ENCODE measurements at regions not wholly inside any gene's neighbourhood (a gene's known extent, or its start where the extent isn't known, plus 50 kb on each side); places are given as distances from the start of the nearest gene placed in this dataset.

DNA sequence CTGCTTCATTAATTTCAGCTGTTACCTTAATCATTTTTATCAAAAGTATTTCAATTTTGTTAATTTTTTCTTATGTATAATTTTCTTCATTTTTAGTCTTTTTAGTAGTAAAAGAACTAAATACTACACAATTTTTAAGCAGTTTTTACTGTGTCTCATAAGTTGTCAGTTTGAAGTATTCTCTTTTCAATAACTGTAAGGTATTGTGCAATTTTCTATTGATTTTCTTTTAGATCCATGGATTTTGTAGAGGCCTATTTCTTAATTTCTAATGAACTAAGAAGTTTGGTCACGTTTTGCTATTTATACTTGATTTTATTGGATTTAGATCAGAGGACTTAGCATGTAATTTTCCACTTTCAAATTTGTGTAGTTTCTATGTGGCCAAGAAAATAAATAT, 207.7 kb upstream of the PRR16 start:
- intact Hi-C loops (cut with DNase I; ENCODE audit: low total_unique reads), result no loop called here
- DNase-seq, result no peak
- H3K4me3 ChIP-seq, result no peak overlapping the region
- H3K36me3 ChIP-seq, result no peaks in the 10 kb centered on the region
- H3K4me1 ChIP-seq, result no peaks in the 10 kb centered on the region
- peaks cover 0 to 2% of the 10 kb centered on the region in 2 donors for H3K27me3 ChIP-seq
- H3K9me3 ChIP-seq, result no peaks in the 10 kb centered on the region
- no peak for TF ChIP-seq POLR2A (IDR thresholded peaks at IDR 0.05)
- TF ChIP-seq, protein P1, sequence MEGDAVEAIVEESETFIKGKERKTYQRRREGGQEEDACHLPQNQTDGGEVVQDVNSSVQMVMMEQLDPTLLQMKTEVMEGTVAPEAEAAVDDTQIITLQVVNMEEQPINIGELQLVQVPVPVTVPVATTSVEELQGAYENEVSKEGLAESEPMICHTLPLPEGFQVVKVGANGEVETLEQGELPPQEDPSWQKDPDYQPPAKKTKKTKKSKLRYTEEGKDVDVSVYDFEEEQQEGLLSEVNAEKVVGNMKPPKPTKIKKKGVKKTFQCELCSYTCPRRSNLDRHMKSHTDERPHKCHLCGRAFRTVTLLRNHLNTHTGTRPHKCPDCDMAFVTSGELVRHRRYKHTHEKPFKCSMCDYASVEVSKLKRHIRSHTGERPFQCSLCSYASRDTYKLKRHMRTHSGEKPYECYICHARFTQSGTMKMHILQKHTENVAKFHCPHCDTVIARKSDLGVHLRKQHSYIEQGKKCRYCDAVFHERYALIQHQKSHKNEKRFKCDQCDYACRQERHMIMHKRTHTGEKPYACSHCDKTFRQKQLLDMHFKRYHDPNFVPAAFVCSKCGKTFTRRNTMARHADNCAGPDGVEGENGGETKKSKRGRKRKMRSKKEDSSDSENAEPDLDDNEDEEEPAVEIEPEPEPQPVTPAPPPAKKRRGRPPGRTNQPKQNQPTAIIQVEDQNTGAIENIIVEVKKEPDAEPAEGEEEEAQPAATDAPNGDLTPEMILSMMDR (IDR thresholded peaks at IDR 0.05), result no peak
- H3K27ac ChIP-seq, result no peak overlapping the region

- no peak overlapping the region for H3K27ac ChIP-seq
- no peaks in the 10 kb centered on the region for H3K4me1 ChIP-seq
- H3K9me3 ChIP-seq, result no peaks in the 10 kb centered on the region
- peaks cover 0 to 2% of the 10 kb centered on the region in 2 donors for H3K27me3 ChIP-seq
- DNase-seq, result no peak
- no peak overlapping the region for H3K4me3 ChIP-seq
- H3K36me3 ChIP-seq, result no peaks in the 10 kb centered on the region
- intact Hi-C loops (cut with DNase I; ENCODE audit: low total_unique reads), result no loop called here
- TF ChIP-seq POLR2A (IDR thresholded peaks at IDR 0.05), result no peak
- TF ChIP-seq, protein P1 (IDR thresholded peaks at IDR 0.05), result no peak
Measured at GRCh38 chr5:120257358-120257971, 206.6 kb upstream of the PRR16 start.

GRCh38 chr5:120258123-120258522, 206.0 kb upstream of the PRR16 start:
- H3K27ac ChIP-seq, result no peak overlapping the region
- intact Hi-C loops (cut with DNase I; ENCODE audit: low total_unique reads), result no loop called here
- H3K27me3 ChIP-seq, result peaks cover 0 to 2% of the 10 kb centered on the region in 2 donors
- DNase-seq, result no peak
- H3K9me3 ChIP-seq, result no peaks in the 10 kb centered on the region
- H3K36me3 ChIP-seq, result no peaks in the 10 kb centered on the region
- H3K4me1 ChIP-seq, result no peaks in the 10 kb centered on the region
- no peak for TF ChIP-seq POLR2A (IDR thresholded peaks at IDR 0.05)
- TF ChIP-seq, protein P1 (IDR thresholded peaks at IDR 0.05), result no peak
- H3K4me3 ChIP-seq, result no peak overlapping the region

GRCh38 chr5:120260651-120261050, 203.4 kb upstream of the PRR16 start:
- Histone ChIP-seq H3K27ac (no peak overlapping the region), H3K27me3 (no peaks in the 10 kb centered on the region), H3K36me3 (peaks cover 0 to 2% of the 10 kb centered on the region in 2 donors), H3K4me1 (no peaks in the 10 kb centered on the region), H3K4me3 (no peak overlapping the region), H3K9me3 (no peaks in the 10 kb centered on the region)
- intact Hi-C loops (cut with DNase I; ENCODE audit: low total_unique reads), result no loop called here
- TF ChIP-seq, protein P1 (IDR thresholded peaks at IDR 0.05), result no peak
- no peak for TF ChIP-seq POLR2A (IDR thresholded peaks at IDR 0.05)
- DNase-seq, result no peak

GRCh38 chr5:120270498-120270897, 193.6 kb upstream of the PRR16 start:
- Histone ChIP-seq H3K36me3 (no peaks in the 10 kb centered on the region), H3K27me3 (no peaks in the 10 kb centered on the region), H3K9me3 (no peaks in the 10 kb centered on the region), H3K4me1 (no peaks in the 10 kb centered on the region), H3K4me3 (no peak overlapping the region), H3K27ac (no peak overlapping the region)
- intact Hi-C loops (cut with DNase I; ENCODE audit: low total_unique reads), result no loop called here
- DNase-seq, result no peak
- TF ChIP-seq POLR2A (IDR thresholded peaks at IDR 0.05), result no peak
- TF ChIP-seq, protein P1 (IDR thresholded peaks at IDR 0.05), result no peak

All from uterus (tissue), 3 donors.